Fibroblast of lung (primary cell): ENCODE measurements at regions not wholly inside any gene's neighbourhood (a gene's known extent, or its start where the extent isn't known, plus 50 kb on each side); places are given as distances from the start of the nearest gene placed in this dataset.

Source experiments
- EZH2 ChIP-seq: IDR thresholded peaks from 2 replicates; pipeline ENCODE4 v1.5.1; 2012; ENCODE audit warnings: low read length, control low read depth, mild to moderate bottlenecking; ENCODE audit errors: missing control alignments
- TF ChIP-seq, protein P1 (sequence below), 2 donors: IDR thresholded peaks in 1 of 2; conservative IDR thresholded peaks in 1 of 2; 1 replicate in 1 of 2; 2 replicates in 1 of 2; pipeline ENCODE4 v1.5.1; 2011 to 2012; ENCODE audit warnings: low read length in 2 of 2, control low read depth in 1 of 2, inconsistent platforms in 1 of 2, low read depth in 1 of 2, mild to moderate bottlenecking in 1 of 2

DNA sequence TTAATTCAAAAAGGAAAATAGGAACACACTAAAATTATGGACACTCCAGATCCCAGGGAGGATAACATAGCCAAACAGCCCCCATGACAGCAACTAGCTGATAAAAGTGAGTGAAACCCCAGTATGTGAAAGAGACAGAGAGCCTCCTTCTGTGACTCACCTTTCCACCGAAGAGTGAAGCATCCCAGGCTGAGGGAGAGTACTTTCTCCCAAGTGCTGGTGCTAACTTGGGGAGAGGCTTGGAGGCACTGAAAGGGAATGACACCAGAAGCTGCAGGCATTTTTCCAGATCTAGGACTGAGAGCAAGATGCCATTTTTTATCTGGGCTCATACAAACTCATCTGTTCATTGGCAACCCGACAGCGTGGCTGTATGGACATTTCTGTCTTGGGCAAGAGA lies 339.8 kb downstream of the HTR1B start:
- TF ChIP-seq, protein P1, sequence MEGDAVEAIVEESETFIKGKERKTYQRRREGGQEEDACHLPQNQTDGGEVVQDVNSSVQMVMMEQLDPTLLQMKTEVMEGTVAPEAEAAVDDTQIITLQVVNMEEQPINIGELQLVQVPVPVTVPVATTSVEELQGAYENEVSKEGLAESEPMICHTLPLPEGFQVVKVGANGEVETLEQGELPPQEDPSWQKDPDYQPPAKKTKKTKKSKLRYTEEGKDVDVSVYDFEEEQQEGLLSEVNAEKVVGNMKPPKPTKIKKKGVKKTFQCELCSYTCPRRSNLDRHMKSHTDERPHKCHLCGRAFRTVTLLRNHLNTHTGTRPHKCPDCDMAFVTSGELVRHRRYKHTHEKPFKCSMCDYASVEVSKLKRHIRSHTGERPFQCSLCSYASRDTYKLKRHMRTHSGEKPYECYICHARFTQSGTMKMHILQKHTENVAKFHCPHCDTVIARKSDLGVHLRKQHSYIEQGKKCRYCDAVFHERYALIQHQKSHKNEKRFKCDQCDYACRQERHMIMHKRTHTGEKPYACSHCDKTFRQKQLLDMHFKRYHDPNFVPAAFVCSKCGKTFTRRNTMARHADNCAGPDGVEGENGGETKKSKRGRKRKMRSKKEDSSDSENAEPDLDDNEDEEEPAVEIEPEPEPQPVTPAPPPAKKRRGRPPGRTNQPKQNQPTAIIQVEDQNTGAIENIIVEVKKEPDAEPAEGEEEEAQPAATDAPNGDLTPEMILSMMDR (conservative IDR thresholded peaks at IDR 0.05 in 1 of 2, IDR thresholded peaks at IDR 0.05 in 1 of 2; ENCODE audit: low read depth in 1 of 2, low read length in 2 of 2), result no peak
- no peak for TF ChIP-seq EZH2
